Aorta (tissue), 5 donors: ENCODE measurements at regions not wholly inside any gene's neighbourhood (a gene's known extent, or its start where the extent isn't known, plus 50 kb on each side); places are given as distances from the start of the nearest gene placed in this dataset.

Experiments
- ATAC-seq: fragments of 200-7000 bp; cut with Tn5 transposase; one replicate; pipeline ENCODE4 v1.9.1; 2022; ENCODE audit warnings: moderate library complexity; ENCODE audit not compliant: low FRiP score
- DNase-seq, 2 donors: peaks; one replicate each; pipeline ENCODE4 v3.0.0-alpha.2; 2020
- H3K27ac ChIP-seq, 2 donors: one replicate each; pipeline ENCODE4 v1.5.1; 2013; ENCODE audit warnings: low read length in 2 of 2, mild to moderate bottlenecking in 2 of 2, moderate library complexity in 2 of 2, control low read depth in 1 of 2, inconsistent platforms in 1 of 2, low read depth in 1 of 2
- H3K27me3 ChIP-seq, 2 donors: one replicate each; pipeline ENCODE4 v1.6.1; 2013; ENCODE audit warnings: control low read depth in 1 of 2, low read length in 1 of 2, mild to moderate bottlenecking in 1 of 2, moderate library complexity in 1 of 2; ENCODE audit not compliant: insufficient read depth in 2 of 2, control insufficient read depth in 1 of 2
- H3K36me3 ChIP-seq, 2 donors: one replicate each; pipeline ENCODE4 v1.6.1; 2013; ENCODE audit warnings: control low read depth in 1 of 2, low read length in 1 of 2, mild to moderate bottlenecking in 1 of 2; ENCODE audit not compliant: insufficient read depth in 2 of 2, control insufficient read depth in 1 of 2
- H3K4me1 ChIP-seq, 2 donors: one replicate each; pipeline ENCODE4 v1.6.1; 2013; ENCODE audit warnings: low read length in 2 of 2, control low read depth in 1 of 2, mild to moderate bottlenecking in 1 of 2, moderate library complexity in 1 of 2; ENCODE audit not compliant: insufficient read depth in 2 of 2, control insufficient read depth in 1 of 2
- H3K4me3 ChIP-seq, 2 donors: one replicate each; pipeline ENCODE4 v1.5.1; 2013; ENCODE audit warnings: low read length in 2 of 2, control low read depth in 1 of 2, mild to moderate bottlenecking in 1 of 2
- H3K9me3 ChIP-seq: one replicate; pipeline ENCODE4 v1.6.1; 2013; ENCODE audit warnings: mild to moderate bottlenecking, low read length; ENCODE audit not compliant: control insufficient read depth
- WGBS, 2 donors: extraction: QIAGEN DNeasy Blood & Tissue Kit; methylation state at CpG; one replicate each; pipeline ENCODE4 v1.1.7; 2013; 5-methylcytosine and 5-hydroxymethylcytosine counted together
- intact Hi-C, 2 donors: fragments of 100-400 bp; cut with DNase I; formaldehyde crosslinking; loops; one replicate each; pipeline versions ENCODE4 v1.14.2 to v1.15.0; 2022
- donor health status: healthy with polysubstance abuse.
- donor health status: Bipolar disorder and iron deficiency.
- donor health status: DM: no; HTN: no; CAD: no.
- donor health status: DM: no; HTN: no; CAD: no.
- donor health status: DM: yes; HTN: yes; CAD: no.

DNA sequence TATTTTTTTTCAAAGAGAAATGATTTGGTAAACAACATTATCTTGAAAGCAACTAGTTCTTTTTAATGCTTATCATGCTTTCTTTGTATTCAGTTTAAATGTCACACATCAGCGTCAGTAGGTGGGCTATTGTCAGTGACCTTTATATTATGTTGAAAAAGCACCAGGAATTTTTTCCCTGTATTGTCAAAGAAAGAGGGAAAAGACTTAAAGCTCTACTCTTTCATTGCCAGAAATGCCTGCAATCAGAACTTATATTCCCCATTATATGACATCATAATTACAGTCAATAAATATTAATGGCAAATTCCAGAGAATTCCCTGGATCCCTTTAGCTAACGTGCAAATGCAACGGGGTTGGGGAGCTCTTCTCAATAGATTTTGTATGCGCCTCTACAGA is 353.9 kb downstream of the CDH2 start:
- ATAC-seq (no peak), DNase-seq (no peak)
- Histone ChIP-seq H3K27ac (no peak overlapping the region), H3K27me3 (no peaks in the 10 kb centered on the region), H3K4me3 (no peak overlapping the region), H3K4me1 (no peaks in the 10 kb centered on the region), H3K9me3 (no peaks in the 10 kb centered on the region), H3K36me3 (no peaks in the 10 kb centered on the region)
- WGBS, 2 donors: 82 to 83% methylated on average over 4 of the region's 4 CpGs
- intact Hi-C loops: no loop called here

GRCh38 chr18:27808683-27809082 is 368.2 kb downstream of the CDH2 start:
- intact Hi-C loops: no loop called here
- no peaks in the 10 kb centered on the region for H3K27me3 ChIP-seq

DNA sequence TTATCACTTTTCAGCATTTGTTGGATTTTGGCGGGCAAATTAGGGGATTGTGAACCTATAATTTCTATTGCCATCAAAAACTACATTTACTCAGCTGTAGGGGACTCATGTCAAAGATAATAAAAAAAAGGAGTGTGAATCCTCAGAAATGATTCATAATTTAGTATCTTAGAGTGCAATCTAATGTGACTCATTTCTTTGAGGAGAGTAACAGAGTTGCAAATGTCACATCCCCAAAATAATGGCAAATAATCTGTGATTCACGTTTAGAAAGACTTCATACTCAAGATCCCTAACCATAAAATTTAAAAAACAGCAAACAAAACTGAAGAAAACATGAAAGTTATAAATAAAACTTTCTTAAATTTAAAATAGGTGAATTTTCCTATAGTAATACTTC is 373.0 kb downstream of the CDH2 start:
- no peak overlapping the region for H3K4me3 ChIP-seq
- DNase-seq (no peak), ATAC-seq (no peak)
- no peaks in the 10 kb centered on the region for H3K4me1 ChIP-seq
- H3K27me3 ChIP-seq: no peaks in the 10 kb centered on the region
- intact Hi-C loops: no loop called here
- no peak overlapping the region for H3K27ac ChIP-seq
- H3K36me3 ChIP-seq: no peaks in the 10 kb centered on the region
- 53 to 83% methylated on average over 2 of the region's 2 CpGs for WGBS, 2 donors
- no peaks in the 10 kb centered on the region for H3K9me3 ChIP-seq

More at GRCh38 chr18:27808683-27809082, 368.2 kb downstream of the CDH2 start:
- ATAC-seq (no peak), DNase-seq (no peak)
- no peaks in the 10 kb centered on the region for H3K36me3 ChIP-seq
- H3K4me1 ChIP-seq: no peaks in the 10 kb centered on the region
- WGBS, 2 donors: 69 to 81% methylated on average over 1 of the region's 1 CpG
- H3K4me3 ChIP-seq: no peak overlapping the region
- H3K27ac ChIP-seq: no peak overlapping the region
- no peaks in the 10 kb centered on the region for H3K9me3 ChIP-seq

GRCh38 chr18:27797484-27797883 is 379.4 kb downstream of the CDH2 start:
- no peak for DNase-seq
- intact Hi-C loops: no loop called here
- no peaks in the 10 kb centered on the region for H3K4me1 ChIP-seq
- H3K27ac ChIP-seq: no peak overlapping the region
- no peaks in the 10 kb centered on the region for H3K36me3 ChIP-seq
- H3K27me3 ChIP-seq: no peaks in the 10 kb centered on the region
- H3K4me3 ChIP-seq: no peak overlapping the region
- H3K9me3 ChIP-seq: no peaks in the 10 kb centered on the region
- no peak for ATAC-seq
- WGBS, 2 donors: 7 to 9% methylated on average over 1 of the region's 1 CpG

- no peaks in the 10 kb centered on the region for H3K9me3 ChIP-seq
- intact Hi-C loops: no loop called here
- peak; percentile 44 for ATAC-seq
These were observed 382.6 kb downstream of the CDH2 start for GRCh38 chr18:27794181-27794926.

GRCh38 chr18:27793013-27793785 is 383.7 kb downstream of the CDH2 start:
- Histone ChIP-seq H3K27ac (no peak overlapping the region), H3K4me1 (no peaks in the 10 kb centered on the region), H3K36me3 (no peaks in the 10 kb centered on the region), H3K4me3 (no peak overlapping the region), H3K9me3 (no peaks in the 10 kb centered on the region), H3K27me3 (no peaks in the 10 kb centered on the region)
- WGBS, 2 donors: 47 to 48% methylated on average over 7 of the region's 7 CpGs
- ATAC-seq (no peak), DNase-seq (no peak)
- intact Hi-C loops: no loop called here

More at GRCh38 chr18:27794181-27794926, 382.6 kb downstream of the CDH2 start:
- DNase-seq: no peak
- Histone ChIP-seq H3K4me3 (no peak overlapping the region), H3K4me1 (no peaks in the 10 kb centered on the region), H3K27me3 (no peaks in the 10 kb centered on the region), H3K36me3 (no peaks in the 10 kb centered on the region), H3K27ac (no peak overlapping the region)
- WGBS, 2 donors: 85 to 92% methylated on average over 2 of the region's 2 CpGs

- intact Hi-C loops: no loop called here
- Histone ChIP-seq H3K4me1 (no peaks in the 10 kb centered on the region), H3K4me3 (no peak overlapping the region), H3K27ac (no peak overlapping the region), H3K9me3 (no peaks in the 10 kb centered on the region), H3K27me3 (no peaks in the 10 kb centered on the region), H3K36me3 (no peaks in the 10 kb centered on the region)
- ATAC-seq (no peak), DNase-seq (no peak)
- WGBS, 2 donors: 92 to 100% methylated on average over 1 of the region's 1 CpG
These were observed 387.5 kb downstream of the CDH2 start for GRCh38 chr18:27789406-27789805.

- intact Hi-C loops: no loop called here
- no peak for DNase-seq
- Histone ChIP-seq H3K27ac (no peak overlapping the region), H3K9me3 (no peaks in the 10 kb centered on the region), H3K4me1 (no peaks in the 10 kb centered on the region), H3K27me3 (no peaks in the 10 kb centered on the region), H3K4me3 (no peak overlapping the region), H3K36me3 (no peaks in the 10 kb centered on the region)
- ATAC-seq: no peak
- 54 to 65% methylated on average over 1 of the region's 1 CpG for WGBS, 2 donors
These were observed 389.4 kb downstream of the CDH2 start for GRCh38 chr18:27787547-27787946.
